ENCODE measurements at regions not wholly inside any gene's neighbourhood (a gene's known extent, or its start where the extent isn't known, plus 50 kb on each side); places are given as distances from the start of the nearest gene placed in this dataset.
"Not testable (repeated sequence)": the region's sequence is repeated elsewhere in the genome, so short reads cannot be mapped to it uniquely, and the experiment has no call there.

- no peaks in the 10 kb centered on the region for H3K4me1 ChIP-seq (ENCODE audit: insufficient read depth, low read length, poor library complexity, severe bottlenecking)
- no peaks in the 10 kb centered on the region for H3K9me2 ChIP-seq (replicated peaks; ENCODE audit: low read depth, low read length)
- H3K27me3 ChIP-seq (ENCODE audit: insufficient read depth, low read length, poor library complexity, severe bottlenecking) = no peaks in the 10 kb centered on the region
- no peak overlapping the region for H2AFZ ChIP-seq (ENCODE audit: low read length)
- no peaks in the 10 kb centered on the region for H3K36me3 ChIP-seq (ENCODE audit: insufficient read depth, low read length)
- H3K9me3 ChIP-seq (ENCODE audit: insufficient read depth, low read depth, low read length) = no peaks in the 10 kb centered on the region
- no peak for TF ChIP-seq EZH2phosphoT487 (IDR thresholded peaks at IDR 0.05; ENCODE audit: borderline replicate concordance)
- TF ChIP-seq CTCF (conservative IDR thresholded peaks at IDR 0.05; ENCODE audit: low read length) = no peak
- no peak overlapping the region for H3K4me2 ChIP-seq (ENCODE audit: low read depth, low read length, poor library complexity, severe bottlenecking)
- no peaks in the 10 kb centered on the region for H3K79me2 ChIP-seq (ENCODE audit: insufficient read depth, low read length)
- no peaks in the 10 kb centered on the region for H3F3A ChIP-seq (ENCODE audit: low read depth)
- no peaks in the 10 kb centered on the region for H4K20me1 ChIP-seq (ENCODE audit: insufficient read depth, low read length, poor library complexity, severe bottlenecking)
- H3K4me3 ChIP-seq (ENCODE audit: low read length, poor library complexity, severe bottlenecking) = no peak overlapping the region
- no peak overlapping the region for H3K9ac ChIP-seq (ENCODE audit: low read depth, low read length, poor library complexity, severe bottlenecking)
Observed at GRCh38 chr13:65314008-65314407, 1916.1 kb downstream of the PCDH9 start.

GRCh38 chr13:65310663-65311328 lies 1919.3 kb downstream of the PCDH9 start:
- Histone ChIP-seq H3K9me2 (replicated peaks; ENCODE audit: low read depth, low read length) (no peaks in the 10 kb centered on the region), H3K4me2 (ENCODE audit: low read depth, low read length, poor library complexity, severe bottlenecking) (no peak overlapping the region), H2AFZ (ENCODE audit: low read length) (no peak overlapping the region), H3K4me1 (ENCODE audit: insufficient read depth, low read length, poor library complexity, severe bottlenecking) (no peaks in the 10 kb centered on the region), H3K79me2 (ENCODE audit: insufficient read depth, low read length) (no peaks in the 10 kb centered on the region), H3K9ac (ENCODE audit: low read depth, low read length, poor library complexity, severe bottlenecking) (no peak overlapping the region), H3K9me3 (ENCODE audit: insufficient read depth, low read depth, low read length) (no peaks in the 10 kb centered on the region), H3K4me3 (ENCODE audit: low read length, poor library complexity, severe bottlenecking) (no peak overlapping the region), H4K20me1 (ENCODE audit: insufficient read depth, low read length, poor library complexity, severe bottlenecking) (no peaks in the 10 kb centered on the region), H3K36me3 (ENCODE audit: insufficient read depth, low read length) (no peaks in the 10 kb centered on the region), H3F3A (ENCODE audit: low read depth) (no peaks in the 10 kb centered on the region), H3K27me3 (ENCODE audit: insufficient read depth, low read length, poor library complexity, severe bottlenecking) (no peaks in the 10 kb centered on the region)
- no peak for TF ChIP-seq CTCF (conservative IDR thresholded peaks at IDR 0.05; ENCODE audit: low read length)
- TF ChIP-seq EZH2phosphoT487 (IDR thresholded peaks at IDR 0.05; ENCODE audit: borderline replicate concordance) = no peak

- Histone ChIP-seq H3K9ac (ENCODE audit: low read depth, low read length, poor library complexity, severe bottlenecking) (no peak overlapping the region), H3F3A (ENCODE audit: low read depth) (no peaks in the 10 kb centered on the region), H3K79me2 (ENCODE audit: insufficient read depth, low read length) (no peaks in the 10 kb centered on the region), H3K4me2 (ENCODE audit: low read depth, low read length, poor library complexity, severe bottlenecking) (no peak overlapping the region), H3K4me3 (ENCODE audit: low read length, poor library complexity, severe bottlenecking) (no peak overlapping the region), H2AFZ (ENCODE audit: low read length) (no peak overlapping the region), H3K9me3 (ENCODE audit: insufficient read depth, low read depth, low read length) (no peaks in the 10 kb centered on the region), H3K27me3 (ENCODE audit: insufficient read depth, low read length, poor library complexity, severe bottlenecking) (no peaks in the 10 kb centered on the region), H4K20me1 (ENCODE audit: insufficient read depth, low read length, poor library complexity, severe bottlenecking) (no peaks in the 10 kb centered on the region), H3K4me1 (ENCODE audit: insufficient read depth, low read length, poor library complexity, severe bottlenecking) (no peaks in the 10 kb centered on the region), H3K9me2 (replicated peaks; ENCODE audit: low read depth, low read length) (no peaks in the 10 kb centered on the region), H3K36me3 (ENCODE audit: insufficient read depth, low read length) (no peaks in the 10 kb centered on the region)
- TF ChIP-seq CTCF (conservative IDR thresholded peaks at IDR 0.05; ENCODE audit: low read length) (no peak), EZH2phosphoT487 (IDR thresholded peaks at IDR 0.05; ENCODE audit: borderline replicate concordance) (no peak)
Observed at GRCh38 chr13:65309906-65310305, 1920.2 kb downstream of the PCDH9 start.

GRCh38 chr13:65308729-65309128 lies 1921.4 kb downstream of the PCDH9 start:
- H3K9me3 ChIP-seq (ENCODE audit: insufficient read depth, low read depth, low read length); H3K79me2 ChIP-seq (ENCODE audit: insufficient read depth, low read length); H3K4me1 ChIP-seq (ENCODE audit: insufficient read depth, low read length, poor library complexity, severe bottlenecking); H4K20me1 ChIP-seq (ENCODE audit: insufficient read depth, low read length, poor library complexity, severe bottlenecking); H3K36me3 ChIP-seq (ENCODE audit: insufficient read depth, low read length); H2AFZ ChIP-seq (ENCODE audit: low read length); H3K9me2 ChIP-seq (replicated peaks; ENCODE audit: low read depth, low read length); H3K4me2 ChIP-seq (ENCODE audit: low read depth, low read length, poor library complexity, severe bottlenecking); H3K4me3 ChIP-seq (ENCODE audit: low read length, poor library complexity, severe bottlenecking); H3K9ac ChIP-seq (ENCODE audit: low read depth, low read length, poor library complexity, severe bottlenecking); H3F3A ChIP-seq (ENCODE audit: low read depth); H3K27me3 ChIP-seq (ENCODE audit: insufficient read depth, low read length, poor library complexity, severe bottlenecking): not testable (repeated sequence)

Measured in Loucy (cell line).